GM19438 (cell line): ENCODE measurements at regions not wholly inside any gene's neighbourhood (a gene's known extent, or its start where the extent isn't known, plus 50 kb on each side); places are given as distances from the start of the nearest gene placed in this dataset.

Experiments
- ATAC-seq: cut with Tn5 transposase; IDR thresholded peaks from one replicate; pipeline ENCODE4 v1.9.1; 2021; ENCODE audit warnings: low read depth; ENCODE audit not compliant: unreplicated experiment

DNA sequence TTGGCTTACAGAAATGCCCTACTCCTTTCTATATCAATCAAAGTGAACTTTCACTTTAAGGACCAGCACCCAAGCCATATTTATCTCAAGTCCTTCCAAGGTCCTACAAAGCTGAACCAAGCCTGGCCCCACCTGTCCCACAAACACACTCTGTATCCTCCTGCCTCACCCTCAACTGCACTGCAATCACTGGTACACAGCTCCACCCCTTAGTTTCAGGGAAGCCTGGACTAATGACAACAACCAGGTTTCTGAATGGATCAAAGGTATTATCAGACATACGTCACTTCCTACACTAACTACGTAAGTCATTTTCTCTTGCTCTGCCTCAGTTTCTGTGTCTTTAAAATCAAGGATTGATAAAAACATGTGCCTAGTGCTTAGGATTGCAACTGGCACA lies 205.6 kb upstream of the HS3ST1 start:
- no peak for ATAC-seq

GRCh38 chr4:11633430-11633829 lies 204.7 kb upstream of the HS3ST1 start:
- ATAC-seq: no peak

GRCh38 chr4:11632483-11632882 lies 203.8 kb upstream of the HS3ST1 start:
- no peak for ATAC-seq

GRCh38 chr4:11632025-11632424 lies 203.3 kb upstream of the HS3ST1 start:
- ATAC-seq: no peak

- no peak for ATAC-seq
Observed at GRCh38 chr4:11631416-11631815, 202.7 kb upstream of the HS3ST1 start.

- no peak for ATAC-seq
Observed at GRCh38 chr4:11628093-11628725, 199.5 kb upstream of the HS3ST1 start.

GRCh38 chr4:11626066-11626465 lies 197.4 kb upstream of the HS3ST1 start:
- ATAC-seq: no peak

DNA sequence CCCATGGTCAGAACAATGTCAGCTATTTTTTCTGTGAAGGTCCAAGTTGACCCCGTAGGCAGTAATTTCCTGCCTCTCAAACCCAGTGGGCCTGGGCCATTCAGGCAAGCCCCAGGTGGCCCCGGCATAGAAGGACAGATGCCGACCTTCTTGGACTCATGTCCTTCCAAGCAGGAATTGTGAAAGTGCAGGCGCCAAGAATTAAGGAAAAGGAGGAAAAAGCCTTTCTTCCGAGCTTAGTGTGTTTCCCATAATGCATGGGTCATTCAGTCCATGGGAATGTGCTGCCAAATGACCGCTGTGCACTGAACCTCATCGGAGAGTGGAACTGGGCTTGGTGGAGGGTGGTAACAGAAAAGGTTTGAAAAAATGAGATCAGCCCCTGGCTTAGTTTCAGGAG lies 196.5 kb upstream of the HS3ST1 start:
- no peak for ATAC-seq

DNA sequence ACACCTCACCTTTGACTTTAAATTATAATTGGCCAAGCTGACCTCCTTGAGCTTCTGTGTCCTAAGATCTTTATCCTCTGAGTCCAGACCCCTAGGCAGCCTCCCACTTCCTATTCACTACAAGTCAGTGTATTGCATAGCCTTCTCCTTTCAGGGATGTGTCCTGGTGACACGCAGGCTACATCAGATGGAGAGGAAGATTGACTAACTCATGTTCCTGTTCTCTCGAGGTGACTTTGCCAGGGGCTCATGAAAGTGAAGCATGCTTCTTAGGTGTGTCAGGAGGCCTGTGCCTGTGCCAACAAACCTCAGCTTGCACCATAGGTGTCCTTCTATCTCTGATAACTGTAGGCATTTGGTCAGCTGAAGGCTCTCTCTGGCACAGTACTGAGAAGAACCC lies 195.7 kb upstream of the HS3ST1 start:
- ATAC-seq: no peak

- ATAC-seq: no peak
Observed at GRCh38 chr4:11623726-11624037, 195.0 kb upstream of the HS3ST1 start.

DNA sequence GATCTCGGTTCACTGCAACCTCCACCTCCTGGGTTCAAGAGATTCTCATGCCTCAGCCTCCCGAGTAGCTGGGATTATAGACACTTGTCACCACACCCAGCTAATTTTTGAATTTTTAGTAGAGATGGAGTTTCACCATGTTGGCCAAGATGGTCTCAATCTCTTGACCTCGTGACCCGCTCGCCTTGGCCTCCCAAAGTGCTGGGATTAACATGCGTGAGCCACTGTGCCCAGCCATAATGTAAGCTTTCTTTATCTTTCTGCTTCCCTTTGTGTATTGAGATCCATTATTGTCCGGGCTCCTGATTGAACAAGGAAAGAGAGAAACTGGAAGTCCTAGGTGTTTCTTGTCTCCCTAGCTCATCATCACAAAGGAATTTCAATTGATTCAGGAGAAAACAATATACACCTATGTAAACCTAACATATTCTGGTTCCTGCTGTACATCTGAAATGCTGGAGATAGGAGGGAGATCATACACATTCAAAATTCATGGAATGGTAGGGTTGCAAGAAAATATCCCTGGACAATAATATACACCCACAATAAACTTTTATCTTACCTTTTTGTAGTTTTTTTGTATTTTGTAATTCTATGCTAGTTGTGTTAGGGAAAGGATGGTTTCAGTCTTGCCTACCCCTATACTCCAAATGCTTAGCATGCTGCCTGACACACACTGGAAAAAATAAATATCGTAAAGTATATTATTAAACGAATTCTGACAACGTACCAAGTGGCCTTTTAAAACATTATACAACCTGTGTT lies 194.4 kb upstream of the HS3ST1 start:
- ATAC-seq: no peak

GRCh38 chr4:11620861-11621260 lies 192.2 kb upstream of the HS3ST1 start:
- ATAC-seq: no peak

GRCh38 chr4:11618666-11619282 lies 190.1 kb upstream of the HS3ST1 start:
- no peak for ATAC-seq

- ATAC-seq: no peak
Observed at GRCh38 chr4:11616856-11617255, 188.2 kb upstream of the HS3ST1 start.

GRCh38 chr4:11615601-11616000 lies 186.9 kb upstream of the HS3ST1 start:
- ATAC-seq: no peak

DNA sequence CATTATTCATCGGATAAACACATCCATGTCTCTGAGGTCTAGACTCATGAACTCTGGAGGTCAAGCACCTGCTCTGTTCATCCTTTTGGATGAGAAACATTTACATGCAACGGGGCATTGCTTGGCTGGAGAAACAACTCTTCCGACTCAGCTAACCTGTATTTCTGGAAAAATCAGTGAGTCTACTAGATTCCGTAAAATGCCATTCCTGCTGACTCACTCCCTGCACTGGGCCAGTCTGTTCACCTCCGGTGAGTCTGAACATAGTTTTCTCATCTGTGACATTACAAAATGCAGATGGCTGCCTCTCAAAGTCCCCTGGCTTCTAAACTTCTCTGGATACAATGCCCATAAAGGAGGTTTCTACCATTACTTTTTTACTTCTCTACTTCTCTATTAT lies 185.7 kb upstream of the HS3ST1 start:
- ATAC-seq: no peak

GRCh38 chr4:11611868-11612267 lies 183.2 kb upstream of the HS3ST1 start:
- no peak for ATAC-seq

GRCh38 chr4:11609751-11610150 lies 181.1 kb upstream of the HS3ST1 start:
- no peak for ATAC-seq

- no peak for ATAC-seq
Observed at GRCh38 chr4:11608992-11609391, 180.3 kb upstream of the HS3ST1 start.

GRCh38 chr4:11606078-11606477 lies 177.4 kb upstream of the HS3ST1 start:
- no peak for ATAC-seq

GRCh38 chr4:11605597-11605996 lies 176.9 kb upstream of the HS3ST1 start:
- ATAC-seq: no peak

- no peak for ATAC-seq
Observed at GRCh38 chr4:11604821-11605220, 176.1 kb upstream of the HS3ST1 start.
